ENCODE measurements at regions not wholly inside any gene's neighbourhood (a gene's known extent, or its start where the extent isn't known, plus 50 kb on each side); places are given as distances from the start of the nearest gene placed in this dataset.

DNA sequence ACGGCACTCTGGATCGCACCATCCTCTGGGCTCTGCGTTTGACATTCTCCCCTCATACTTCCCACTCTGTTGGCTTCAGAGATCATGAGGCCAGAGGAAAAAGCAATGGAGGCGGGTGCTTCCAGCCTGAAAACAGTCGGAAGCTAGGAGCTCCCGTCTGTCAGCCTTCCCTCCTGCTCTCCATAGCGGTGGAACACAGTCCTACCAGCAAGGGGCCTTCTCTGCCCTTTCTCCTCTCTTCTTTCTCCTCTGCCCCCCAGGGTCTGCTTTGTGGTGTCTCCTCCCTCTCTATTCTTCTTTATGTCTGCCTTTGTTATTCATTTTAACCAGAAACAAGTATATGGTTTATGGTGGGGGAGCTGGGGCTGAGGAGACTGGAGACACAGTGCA lies 152.5 kb upstream of the NFIB start:
- DNase-seq = peak; percentile 23

DNA sequence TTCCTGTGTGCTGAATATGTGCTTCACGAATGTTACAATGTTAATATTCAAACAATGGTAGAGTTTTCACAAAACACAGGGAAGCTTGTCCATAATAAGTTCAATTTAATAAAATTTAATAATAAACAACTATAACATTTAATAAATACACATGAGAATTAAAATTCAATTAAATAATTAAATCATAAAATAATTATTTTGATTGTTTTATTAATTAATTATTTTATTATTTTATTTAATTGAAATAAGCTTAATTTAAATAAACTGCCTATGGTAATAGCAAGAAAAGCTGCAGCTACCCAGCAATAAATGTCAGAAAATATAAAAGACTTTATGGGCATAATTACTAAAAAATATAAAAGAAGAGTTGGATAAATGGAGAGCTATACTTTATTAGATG lies 149.0 kb upstream of the NFIB start:
- DNase-seq = no peak

DNA sequence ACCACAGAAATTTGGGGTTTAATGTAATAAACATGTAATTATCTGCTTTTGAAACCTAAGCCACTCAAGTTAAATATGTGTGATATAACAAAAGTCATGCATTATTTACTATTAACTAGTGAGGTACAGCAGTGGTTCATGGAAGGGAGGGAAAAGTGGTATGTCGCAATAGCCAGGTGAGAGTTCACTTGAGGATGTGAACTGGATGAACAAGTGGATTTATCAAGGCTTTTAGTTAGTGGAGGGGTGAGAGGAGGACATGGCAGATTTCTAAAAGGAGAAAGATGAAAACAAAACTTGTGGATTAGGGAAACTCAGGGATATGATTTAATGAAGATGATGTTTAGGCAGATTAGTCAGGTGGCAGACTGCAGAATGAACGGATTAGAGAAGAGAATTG lies 141.3 kb upstream of the NFIB start:
- DNase-seq = no peak

DNA sequence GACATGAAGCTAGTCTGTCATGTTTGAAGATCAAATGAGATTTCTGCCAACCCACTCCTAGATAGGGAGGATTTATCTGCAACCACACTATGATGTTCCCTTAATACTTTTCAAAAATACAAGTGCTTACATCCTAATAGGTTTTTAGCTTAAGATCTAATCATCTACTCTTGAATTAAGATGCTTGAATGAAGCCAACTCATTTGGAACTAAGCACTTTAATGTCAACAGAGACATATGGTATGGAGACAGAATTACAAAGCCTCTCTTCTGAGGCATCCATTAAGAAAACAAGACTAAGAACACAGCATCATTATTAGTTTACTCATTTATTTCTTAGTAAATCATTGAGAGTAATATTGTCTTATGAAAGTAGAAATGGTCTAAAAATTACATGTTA lies 139.3 kb upstream of the NFIB start:
- DNase-seq = peak; percentile 59

DNA sequence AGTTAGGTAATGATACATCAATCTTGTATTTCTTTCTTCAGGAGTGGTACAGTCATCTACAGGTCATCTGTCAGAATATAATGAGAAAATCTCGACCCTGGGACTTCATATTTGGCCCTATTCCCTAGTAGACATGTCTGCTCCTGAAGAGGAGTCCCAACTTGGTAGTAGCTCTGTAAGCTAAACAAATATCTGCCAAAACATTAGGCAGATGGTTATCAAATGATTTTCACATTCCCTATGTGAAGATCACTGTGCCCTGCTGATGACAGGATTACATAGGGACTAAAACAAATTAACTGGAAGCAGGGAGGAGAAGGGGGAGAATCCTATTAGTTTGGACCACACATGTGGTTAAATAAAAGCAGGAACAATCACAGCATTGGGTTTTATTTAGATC lies 138.6 kb upstream of the NFIB start:
- no peak for DNase-seq

DNA sequence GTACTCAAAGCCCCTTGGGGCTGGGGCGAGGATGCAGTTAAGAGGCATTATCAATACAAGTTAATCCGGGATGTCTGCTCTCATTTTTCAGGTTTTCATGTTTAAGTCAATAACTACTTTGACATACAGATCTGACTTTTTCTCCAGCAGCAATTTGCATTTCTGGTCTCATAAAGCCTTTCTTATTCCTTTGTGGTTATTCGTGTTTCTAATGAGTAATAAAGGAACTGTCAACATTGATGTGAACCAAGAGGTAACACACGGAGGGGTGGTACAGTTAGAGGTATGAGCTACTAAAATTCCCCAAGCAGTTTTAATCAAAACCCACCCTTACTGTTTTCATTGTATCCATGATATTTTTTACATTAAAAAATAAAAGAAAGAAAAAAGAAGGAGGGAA lies 138.0 kb upstream of the NFIB start:
- no peak for DNase-seq

DNA sequence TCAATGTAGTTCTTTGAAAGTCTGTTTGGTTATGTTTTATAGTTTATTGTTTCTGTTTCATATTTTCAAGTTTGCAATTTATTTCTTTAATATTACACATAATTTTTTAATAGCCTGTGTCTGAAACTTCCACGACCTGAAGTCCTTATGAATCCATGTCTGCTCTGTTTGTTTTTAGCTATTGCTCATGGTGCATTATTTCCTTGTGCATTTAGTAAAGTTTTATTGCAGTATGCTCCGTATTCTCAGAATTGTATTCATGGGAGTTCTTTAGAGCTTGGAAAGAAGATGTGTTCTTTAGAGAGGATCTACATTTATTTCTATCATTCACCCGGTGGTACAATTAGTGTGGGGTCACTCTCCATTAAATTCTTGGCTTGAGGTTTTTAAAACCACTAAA lies 133.2 kb upstream of the NFIB start:
- DNase-seq = no peak

DNA sequence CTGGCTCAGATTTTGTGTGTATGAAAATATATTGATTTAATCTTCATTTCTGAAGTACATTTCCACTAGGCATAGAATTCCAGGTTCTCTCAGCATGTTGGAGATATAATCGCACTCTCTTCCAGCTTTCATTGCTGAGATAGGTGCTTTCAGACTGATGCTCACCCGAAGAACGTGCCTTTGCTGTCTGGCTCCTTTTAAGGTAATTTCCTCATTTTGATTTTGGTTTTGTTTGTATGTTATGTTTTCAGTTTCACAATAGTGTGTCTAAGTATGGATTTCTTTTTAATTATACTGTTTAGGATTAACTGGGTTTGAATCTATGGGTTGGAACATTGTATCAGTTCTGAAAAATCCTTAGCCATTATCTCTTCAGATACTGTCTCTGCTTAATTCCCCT lies 132.0 kb upstream of the NFIB start:
- no peak for DNase-seq

DNA sequence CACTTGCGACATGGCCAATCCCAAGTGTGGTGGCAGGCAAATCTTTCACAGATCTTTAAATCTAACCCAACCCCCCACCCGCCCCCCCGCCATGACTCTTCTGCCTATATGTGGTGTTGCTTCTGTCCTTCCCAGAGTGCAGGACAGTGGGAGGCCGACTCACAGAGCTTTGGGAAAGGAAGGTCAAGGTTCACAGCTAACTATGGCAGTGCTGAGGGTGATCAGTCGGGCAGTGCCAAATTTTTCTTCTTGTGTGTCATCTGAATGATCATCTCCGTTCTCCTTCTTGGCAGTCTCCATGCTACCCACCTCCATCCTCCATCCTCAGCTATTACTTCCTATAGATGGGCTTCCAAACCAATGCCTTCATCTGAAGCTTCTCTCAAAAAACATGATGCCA lies 129.0 kb upstream of the NFIB start:
- no peak for DNase-seq

DNA sequence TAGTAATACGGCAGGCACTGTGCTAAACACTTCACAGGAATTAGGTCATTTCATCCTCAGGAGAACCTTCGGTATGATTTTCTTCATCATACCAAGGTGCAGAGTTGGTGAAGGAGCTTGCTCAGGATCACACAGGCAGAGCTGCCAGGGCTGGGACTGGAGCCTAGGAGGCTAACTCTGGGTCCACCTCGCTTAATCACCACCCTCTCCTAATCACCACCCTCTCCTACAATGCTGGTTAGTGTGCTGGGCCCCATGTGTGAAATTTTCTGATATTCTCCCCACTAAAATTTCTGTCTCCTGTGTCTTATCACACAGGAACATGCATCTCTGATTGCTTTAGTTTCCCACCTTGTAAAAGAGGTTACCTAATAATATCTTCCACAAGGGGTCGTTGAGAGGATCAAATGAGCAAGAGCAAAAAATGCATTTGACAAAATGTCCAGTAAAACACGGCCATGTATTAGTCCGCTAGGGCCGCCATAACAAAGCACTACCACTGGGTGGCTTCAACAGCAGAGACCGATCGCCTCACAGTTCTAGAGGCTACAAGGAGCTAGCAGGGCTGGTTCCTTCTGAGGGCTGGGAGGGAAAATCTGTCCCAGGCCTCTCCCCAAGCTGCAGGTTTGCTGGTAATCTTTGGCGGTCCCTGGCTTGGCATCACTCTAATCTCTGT lies 128.2 kb upstream of the NFIB start:
- DNase-seq = no peak

DNA sequence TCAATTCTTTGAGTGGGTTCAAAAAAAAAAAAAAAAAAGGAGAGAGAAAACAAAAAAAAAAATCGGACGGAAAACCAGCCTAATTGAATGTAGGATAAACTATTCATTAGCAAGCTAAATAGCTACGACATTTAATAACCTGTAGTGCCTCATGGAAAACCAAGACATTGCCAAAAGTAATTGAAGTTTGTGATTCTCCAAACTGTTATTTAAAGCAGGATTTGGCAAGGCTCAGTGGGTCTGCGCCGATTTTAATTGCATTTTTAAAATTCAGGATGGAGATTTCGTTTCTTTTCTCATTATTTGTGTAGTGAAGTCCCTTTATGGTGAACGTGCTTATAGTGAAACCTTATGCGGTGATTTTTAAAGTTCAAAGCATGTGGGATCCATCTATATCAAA lies 127.2 kb upstream of the NFIB start:
- DNase-seq = no peak

DNA sequence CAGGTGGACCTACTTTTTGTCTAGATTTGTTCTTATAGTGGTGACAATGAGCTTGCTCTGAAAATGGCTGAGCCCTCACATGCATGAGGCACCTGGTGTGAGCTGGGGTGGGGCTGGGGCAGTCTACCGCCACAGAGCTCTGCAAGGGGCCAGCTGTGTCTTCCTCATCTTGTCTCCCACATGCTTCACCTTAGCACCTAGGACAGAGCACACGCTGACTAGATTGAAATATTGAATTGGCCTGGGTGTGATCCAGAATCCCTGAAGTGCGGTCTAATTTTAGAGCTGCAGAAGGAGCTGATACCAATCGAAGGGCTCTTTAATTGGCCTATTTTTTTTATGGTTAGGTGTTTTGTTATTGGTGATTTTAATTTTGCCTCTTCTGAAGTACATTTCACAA lies 126.1 kb upstream of the NFIB start:
- DNase-seq = no peak

DNA sequence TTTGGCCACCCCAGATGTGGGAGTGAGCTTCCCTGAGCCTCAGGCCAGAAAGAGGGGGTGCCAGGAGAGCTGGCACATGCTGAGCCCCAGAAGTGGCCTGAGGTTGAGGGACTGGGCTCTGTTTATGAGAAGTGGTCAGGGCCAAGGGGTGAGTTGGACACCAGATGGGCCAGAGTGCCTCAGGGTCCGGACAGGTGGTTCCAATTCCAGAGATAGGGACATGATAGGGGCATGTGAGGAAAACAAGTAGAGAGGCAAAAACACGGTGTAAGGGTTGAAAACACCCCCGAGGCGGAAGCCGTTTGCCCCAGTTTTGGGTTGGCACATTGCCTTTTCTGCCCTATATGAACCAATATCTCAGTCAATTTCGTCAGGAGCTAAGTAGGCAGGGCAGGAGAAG lies 125.6 kb upstream of the NFIB start:
- DNase-seq = no peak

DNA sequence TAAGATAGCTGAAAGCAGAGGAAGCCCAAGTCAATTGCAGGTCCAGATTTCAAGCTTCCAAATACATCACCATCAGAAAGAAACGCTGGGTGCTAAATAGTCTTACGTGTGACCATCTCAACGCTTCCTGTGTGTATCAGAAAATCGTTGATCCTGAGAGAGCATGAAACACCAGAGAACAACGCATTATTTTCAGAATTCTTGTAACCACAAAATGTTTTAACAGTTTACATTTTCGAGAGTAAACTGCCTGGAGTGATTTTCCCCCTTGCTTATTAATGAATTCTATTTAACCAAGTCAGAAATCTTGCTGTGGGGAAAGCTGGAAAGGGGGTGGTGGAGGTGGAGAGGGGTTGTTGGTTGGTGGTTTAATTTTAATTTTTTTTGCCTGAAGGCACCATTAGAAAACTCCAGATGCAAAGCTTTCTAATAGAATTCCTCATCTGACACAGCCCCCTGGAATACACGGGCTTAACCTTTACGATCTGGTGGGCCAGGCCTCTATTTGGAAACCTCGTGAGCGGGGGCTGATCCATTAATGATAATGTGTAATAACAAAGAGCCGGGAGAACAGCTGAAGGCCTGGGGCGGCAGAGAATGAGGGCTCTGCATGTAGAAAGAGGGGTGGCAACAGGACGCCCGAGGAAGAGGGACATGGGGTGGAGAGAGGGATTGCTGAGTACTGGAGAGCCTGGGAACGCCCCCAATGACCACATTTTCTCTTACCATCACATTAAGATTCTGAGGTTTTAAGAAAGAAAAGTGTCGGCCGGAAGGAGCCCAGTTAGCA lies 124.5 kb upstream of the NFIB start:
- no peak for DNase-seq

DNA sequence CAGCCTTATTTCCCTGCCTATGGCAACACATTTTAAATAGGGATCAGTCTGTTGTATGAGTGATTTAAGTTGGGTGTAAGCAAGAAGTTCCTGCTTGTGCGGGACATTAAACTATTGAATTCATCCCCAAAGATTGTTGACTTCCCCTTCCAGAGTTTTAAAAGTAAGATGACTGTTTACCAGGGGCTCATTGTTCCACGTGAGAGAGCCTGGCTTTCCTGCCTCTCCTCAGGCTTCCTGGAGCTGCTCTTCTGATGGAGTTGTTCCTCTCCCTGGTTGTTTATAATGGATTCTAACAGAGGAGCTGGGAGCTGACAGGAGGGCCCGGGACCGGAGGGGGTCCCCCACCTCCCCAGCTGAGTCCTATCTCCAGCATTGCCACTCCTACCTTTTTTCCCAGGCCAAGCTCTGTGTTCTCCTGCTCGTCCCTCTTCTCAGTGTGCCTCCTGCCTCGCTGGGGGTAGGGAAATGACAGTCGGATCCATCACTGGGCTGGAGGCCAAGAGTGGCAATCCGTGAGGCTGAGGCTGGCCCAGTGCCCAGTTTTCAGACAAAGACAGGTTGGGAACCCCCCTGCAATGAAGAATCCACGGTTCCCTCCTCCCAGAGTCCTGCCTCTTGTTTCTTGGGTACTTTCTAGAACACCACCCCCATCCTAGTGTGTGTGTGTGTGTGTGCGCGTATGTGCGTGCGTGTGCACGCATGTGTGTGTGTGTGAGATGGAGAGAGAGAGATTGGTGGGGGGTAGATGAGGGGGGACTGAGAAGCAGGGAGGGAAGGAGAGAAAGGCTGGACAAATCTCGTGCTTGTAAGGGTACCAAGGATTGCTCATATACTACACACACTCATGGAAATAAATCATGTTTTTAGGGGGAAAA lies 123.7 kb upstream of the NFIB start:
- peak; percentile 91 for DNase-seq

DNA sequence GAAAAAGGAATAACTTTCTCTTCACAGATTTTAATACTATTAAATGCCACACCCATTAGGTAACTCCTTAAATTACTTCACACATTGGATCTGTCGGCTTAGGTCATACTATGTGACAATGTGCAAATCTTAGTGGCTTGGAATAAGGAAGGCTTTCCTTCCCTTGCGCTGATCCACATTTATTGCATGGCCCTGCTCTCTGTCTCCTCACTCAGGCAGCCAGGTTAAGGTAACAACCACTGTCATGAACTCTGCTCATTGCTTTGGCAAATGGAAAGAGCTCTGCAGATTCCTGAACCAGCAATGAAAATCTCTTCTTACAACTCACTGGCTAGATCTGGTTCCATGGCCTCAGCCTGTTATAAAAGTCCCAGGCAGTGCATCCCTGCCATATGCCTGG lies 121.9 kb upstream of the NFIB start:
- no peak for DNase-seq

DNA sequence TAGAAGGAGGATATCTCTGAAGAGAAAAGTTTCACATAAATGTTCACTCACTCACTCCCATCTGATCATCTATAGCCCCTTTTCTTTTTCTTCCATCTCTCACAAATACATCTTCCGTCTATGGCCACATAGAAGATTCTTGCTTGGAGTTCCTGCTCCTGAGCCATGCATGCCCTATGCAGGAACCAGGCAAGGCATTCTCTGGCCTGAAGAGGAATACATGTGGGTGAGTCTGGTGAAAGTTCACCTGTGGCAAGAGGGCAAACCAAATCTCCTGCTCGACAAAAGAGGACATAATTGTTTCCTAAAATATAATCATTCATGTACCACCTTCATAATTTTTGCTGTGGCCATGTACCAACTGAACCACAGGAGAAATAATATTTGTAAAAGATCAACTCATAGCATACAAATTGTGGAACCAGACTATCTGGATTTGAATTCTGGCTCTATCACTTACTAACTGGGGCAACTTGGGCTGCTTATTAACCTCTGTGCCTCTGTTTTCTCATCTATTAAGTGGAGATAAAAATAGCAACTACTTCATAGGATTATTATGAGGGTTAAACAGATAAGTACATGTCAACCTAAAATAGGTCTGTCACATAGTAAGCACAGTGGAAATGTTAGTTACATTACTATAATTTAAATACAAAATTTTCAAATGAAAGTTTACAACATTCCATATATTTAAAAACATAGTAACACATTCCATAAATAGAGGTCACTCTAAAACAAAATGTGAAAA lies 121.2 kb upstream of the NFIB start:
- DNase-seq = no peak

DNA sequence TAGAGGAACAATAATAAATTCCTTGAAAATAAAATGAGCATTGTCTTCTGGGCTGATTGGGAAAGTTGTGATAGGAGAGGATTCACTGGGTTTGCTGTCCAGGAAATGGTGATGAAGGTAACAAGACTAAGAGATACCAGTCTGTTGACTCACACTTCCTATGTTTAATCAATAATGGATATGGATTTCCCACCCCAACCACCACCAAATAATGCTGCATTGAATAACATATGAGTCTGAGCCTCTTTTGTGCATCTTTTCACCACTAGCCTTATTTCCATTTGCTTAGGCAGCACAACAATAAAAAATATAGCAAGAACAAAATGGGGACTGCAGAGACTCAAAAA lies 120.2 kb upstream of the NFIB start:
- no peak for DNase-seq

DNA sequence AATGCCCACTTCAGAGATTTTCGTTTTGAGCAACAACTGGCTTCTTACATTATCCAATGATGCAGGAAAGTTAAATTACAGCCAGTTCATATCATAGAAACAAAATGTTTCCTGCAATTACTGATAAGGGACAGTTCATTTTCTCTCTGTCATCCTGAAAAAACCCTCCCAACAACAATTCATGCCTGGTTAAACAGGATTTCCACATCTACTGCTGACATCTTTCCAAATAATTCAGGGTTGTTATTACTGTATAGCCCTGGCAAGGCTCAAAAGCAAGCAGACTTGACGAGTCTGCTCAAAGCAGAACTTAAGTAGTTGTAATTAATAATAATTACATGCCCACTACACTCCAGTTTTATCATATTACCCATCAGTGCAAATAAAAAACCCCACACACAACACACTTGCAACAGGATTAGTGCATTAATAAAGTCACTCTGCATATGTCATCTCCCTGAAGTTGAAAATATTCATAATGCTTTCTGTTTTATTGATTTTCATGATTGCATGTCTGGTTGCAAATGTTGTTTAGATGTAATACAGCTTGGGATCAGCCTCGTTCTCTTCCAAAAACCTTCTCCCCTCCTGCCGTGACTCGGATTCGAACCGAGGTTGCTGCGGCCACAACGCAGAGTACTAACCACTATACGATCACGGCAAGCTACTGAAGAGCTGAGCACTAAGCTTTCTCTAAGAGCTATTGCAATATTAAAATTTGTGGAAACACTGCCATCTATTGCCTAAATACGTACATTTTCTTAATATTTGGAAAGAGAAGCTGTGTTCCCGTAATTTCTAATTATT lies 119.6 kb upstream of the NFIB start:
- DNase-seq = peak; percentile 23

DNA sequence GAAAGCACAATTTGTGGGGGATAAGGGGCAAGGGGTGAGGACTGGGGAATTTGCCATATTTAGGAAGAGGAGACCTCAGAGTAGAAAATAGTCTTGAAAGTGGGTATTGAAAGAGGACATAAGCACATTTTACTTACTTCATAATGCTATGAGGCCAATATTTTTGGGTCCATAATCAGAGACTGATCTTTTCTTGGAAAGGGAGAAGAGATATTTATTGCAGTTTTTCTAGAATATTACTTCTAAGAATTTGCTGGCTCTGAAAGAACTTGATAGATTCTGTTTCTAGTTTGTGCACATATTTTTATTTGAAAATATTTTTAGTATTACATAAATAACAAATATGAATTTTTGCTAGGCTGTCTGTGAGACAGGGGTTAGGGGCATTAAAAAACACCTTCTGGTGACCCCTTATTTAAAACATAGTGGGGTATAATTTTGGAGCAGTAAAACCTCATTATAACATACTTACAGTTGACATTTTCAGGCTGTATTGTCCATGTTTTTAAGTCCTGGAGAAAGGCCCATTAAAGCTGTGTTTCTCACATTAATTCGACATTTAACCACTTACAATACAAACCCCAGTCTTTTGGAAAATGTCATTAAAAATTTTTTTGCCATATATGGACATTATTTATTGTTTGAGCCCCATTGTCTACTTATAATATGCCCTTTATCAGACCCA lies 118.9 kb upstream of the NFIB start:
- no peak for DNase-seq

DNA sequence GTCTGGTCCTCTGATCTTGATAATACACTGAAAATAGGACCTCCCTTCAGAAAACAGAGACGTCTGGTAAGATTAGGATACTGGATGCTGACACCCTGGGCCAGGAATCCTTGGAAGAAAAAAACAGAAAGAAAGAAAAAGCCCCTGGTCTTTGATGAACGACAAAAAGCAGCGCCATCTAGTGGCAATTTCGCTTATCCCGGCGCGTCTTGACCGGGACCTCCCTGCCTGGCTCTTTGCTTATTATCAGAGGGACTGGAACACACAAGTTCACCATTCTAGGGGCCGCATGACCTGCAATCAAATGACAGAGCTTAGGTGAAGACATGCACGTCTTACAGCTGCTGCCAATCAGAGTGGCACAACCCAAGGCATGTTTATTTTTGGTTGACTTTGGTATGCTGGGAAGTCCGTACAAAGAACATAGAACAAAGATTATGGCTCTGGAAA lies 114.9 kb upstream of the NFIB start:
- DNase-seq = peak; percentile 18

DNA sequence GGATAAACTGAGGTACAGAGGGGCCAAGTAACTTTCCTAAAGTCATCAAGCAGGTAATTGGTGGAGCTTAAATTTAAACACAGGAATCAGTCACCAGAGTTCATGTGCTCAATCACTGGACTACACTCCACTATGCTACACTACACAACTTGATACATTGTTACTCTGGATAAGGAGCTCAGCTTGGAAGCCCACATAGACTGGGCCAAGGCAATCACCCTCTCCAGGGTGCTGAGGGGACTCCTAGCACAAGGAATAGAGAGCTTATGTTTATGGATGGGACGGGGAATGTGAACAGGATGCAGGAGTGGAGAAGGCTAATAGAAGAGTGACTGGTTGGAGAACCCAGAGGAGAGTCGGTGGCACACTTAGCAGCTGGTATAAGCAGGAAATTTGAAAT lies 113.5 kb upstream of the NFIB start:
- no peak for DNase-seq
